H1 (cell line): ENCODE measurements at regions not wholly inside any gene's neighbourhood (a gene's known extent, or its start where the extent isn't known, plus 50 kb on each side); places are given as distances from the start of the nearest gene placed in this dataset.

Source experiments
- CTCF ChIA-PET: fragments of 300-600 bp; sonication (Branson Sonifier 250); formaldehyde crosslinking; loops from one replicate; lab custom pipeline; 2021; ENCODE audit not compliant: partially characterized antibody; lab: Charles Lee
- POLR2A ChIA-PET: fragments of 300-600 bp; sonication (Branson Sonifier 250); formaldehyde crosslinking; loops from one replicate; lab custom pipeline; 2021; ENCODE audit warnings: inconsistent platforms; ENCODE audit not compliant: partially characterized antibody; lab: Charles Lee
- DNase-seq, 2 experiments: peaks; one replicate each; pipeline versions ENCODE4 v3.0.0 to v3.0.0-alpha.2; 2010 to 2022; ENCODE audit warnings: low spot score in 2 of 2, low read depth in 1 of 2, mixed read lengths in 1 of 2
- FAIRE-seq: peaks from 2 replicates; lab custom pipeline; 2011; peaks lifted over from hg19 to GRCh38; lab: Jason Lieb, UNC
- H2AFZ ChIP-seq: 2 replicates; pipeline ENCODE4 v1.8.1; 2012; ENCODE audit warnings: low read length, inconsistent platforms
- H2AK5ac ChIP-seq: 2 replicates; pipeline ENCODE4 v1.6.1; 2013; ENCODE audit warnings: low read depth, low read length
- H2BK120ac ChIP-seq: replicated peaks from 2 replicates; pipeline ENCODE3; 2013; ENCODE audit warnings: low read depth, low read length, inconsistent platforms
- H2BK12ac ChIP-seq: 2 replicates; pipeline ENCODE4 v1.6.1; 2013; ENCODE audit warnings: low read depth, low read length
- H2BK15ac ChIP-seq: 2 replicates; pipeline ENCODE4 v1.6.1; 2013; ENCODE audit warnings: low read length
- H2BK20ac ChIP-seq: 2 replicates; pipeline ENCODE4 v1.6.1; 2013; ENCODE audit warnings: low read length
- H2BK5ac ChIP-seq: 2 replicates; pipeline ENCODE4 v1.6.1; 2013; ENCODE audit warnings: low read depth, low read length
- H3K14ac ChIP-seq: 2 replicates; pipeline ENCODE4 v1.6.1; 2013; ENCODE audit warnings: inconsistent platforms; ENCODE audit not compliant: insufficient read length
- H3K18ac ChIP-seq: 2 replicates; pipeline ENCODE4 v1.6.1; 2013; ENCODE audit warnings: low read length; ENCODE audit errors: extremely low read depth
- H3K23ac ChIP-seq: 2 replicates; pipeline ENCODE4 v1.6.1; 2013; ENCODE audit warnings: inconsistent platforms; ENCODE audit not compliant: insufficient read length
- H3K23me2 ChIP-seq: 2 replicates; pipeline ENCODE4 v1.6.1; 2013; ENCODE audit warnings: low read depth, low read length
- H3K27ac ChIP-seq: 2 replicates; pipeline ENCODE4 v1.6.1; 2011; ENCODE audit warnings: low read depth, low read length, inconsistent platforms
- H3K27me3 ChIP-seq, 4 experiments: replicated peaks in 1 of 4; 1 replicate in 1 of 4; 2 replicates in 3 of 4; pipeline versions ENCODE4 v1.6.1 to v1.8.1; 2011 to 2013; ENCODE audit warnings: low read length in 3 of 4, mild to moderate bottlenecking in 3 of 4, inconsistent platforms in 2 of 4, mixed read lengths in 2 of 4, moderate library complexity in 1 of 4; ENCODE audit not compliant: control insufficient read depth in 3 of 4, insufficient read depth in 3 of 4; ENCODE audit errors: extremely low read depth in 1 of 4
- H3K36me3 ChIP-seq, 4 experiments: 2 replicates each; pipeline versions ENCODE4 v1.6.1 to v1.8.1; 2011 to 2013; ENCODE audit warnings: mild to moderate bottlenecking in 4 of 4, low read length in 3 of 4, moderate library complexity in 2 of 4, control low read depth in 1 of 4, inconsistent platforms in 1 of 4; ENCODE audit not compliant: insufficient read depth in 4 of 4, control insufficient read depth in 2 of 4
- H3K4ac ChIP-seq: replicated peaks from 2 replicates; pipeline ENCODE3; 2013; ENCODE audit warnings: low read length, low read depth, mixed read lengths, inconsistent platforms; ENCODE audit not compliant: insufficient read length
- H3K4me1 ChIP-seq, 4 experiments: replicated peaks in 1 of 4; 1 replicate in 1 of 4; 2 replicates in 3 of 4; pipeline versions ENCODE4 v1.6.1 to v1.8.1; 2011 to 2013; ENCODE audit warnings: low read length in 3 of 4, inconsistent platforms in 2 of 4, mixed read lengths in 1 of 4; ENCODE audit not compliant: insufficient read depth in 4 of 4, control insufficient read depth in 3 of 4
- H3K4me2 ChIP-seq, 2 experiments: 2 replicates each; pipeline versions ENCODE4 v1.6.1 to v1.8.1; 2011 to 2013; ENCODE audit warnings: low read depth in 2 of 2, low read length in 2 of 2, control low read depth in 1 of 2, inconsistent platforms in 1 of 2, mild to moderate bottlenecking in 1 of 2; ENCODE audit not compliant: insufficient read depth in 1 of 2
- H3K4me3 ChIP-seq, 4 experiments: fragments of 200-600, 300-600 bp in 1 of 4; sonication (generic), shearing (Covaris generic), sonication (Bioruptor Twin) in 1 of 4; 2 replicates each; pipeline versions ENCODE4 v1.5.1 to v1.8.1; 2011 to 2016; ENCODE audit warnings: low read length in 4 of 4, low read depth in 3 of 4, control low read depth in 2 of 4, inconsistent platforms in 2 of 4, mild to moderate bottlenecking in 2 of 4, mixed read lengths in 1 of 4, moderate library complexity in 1 of 4; ENCODE audit not compliant: insufficient read depth in 2 of 4; ENCODE audit errors: extremely low read depth in 1 of 4
- H3K56ac ChIP-seq: replicated peaks from 2 replicates; pipeline ENCODE3; 2013; ENCODE audit warnings: low read depth, mild to moderate bottlenecking, mixed read lengths, low read length, inconsistent platforms; ENCODE audit not compliant: insufficient read length
- H3K79me1 ChIP-seq: 2 replicates; pipeline ENCODE4 v1.6.1; 2013; ENCODE audit warnings: low read depth, low read length, control low read depth
- H3K79me2 ChIP-seq, 2 experiments: 2 replicates each; pipeline versions ENCODE4 v1.6.1 to v1.8.1; 2012 to 2013; ENCODE audit warnings: low read length in 2 of 2, mild to moderate bottlenecking in 2 of 2, inconsistent platforms in 1 of 2; ENCODE audit not compliant: insufficient read depth in 2 of 2, control insufficient read depth in 1 of 2
- H3K9ac ChIP-seq, 4 experiments: replicated peaks in 1 of 4; 1 replicate in 1 of 4; 2 replicates in 3 of 4; pipeline versions ENCODE4 v1.6.1 to v1.8.1; 2011 to 2013; ENCODE audit warnings: low read depth in 3 of 4, low read length in 3 of 4, control low read depth in 2 of 4, mild to moderate bottlenecking in 2 of 4, moderate library complexity in 2 of 4, inconsistent platforms in 1 of 4; ENCODE audit errors: extremely low read depth in 1 of 4
- H3K9me3 ChIP-seq, 2 experiments: 2 replicates each; pipeline versions ENCODE4 v1.6.1 to v1.8.1; 2012 to 2013; ENCODE audit warnings: mild to moderate bottlenecking in 2 of 2, moderate library complexity in 2 of 2, control low read depth in 1 of 2, inconsistent platforms in 1 of 2, low read depth in 1 of 2, low read length in 1 of 2, mixed read lengths in 1 of 2; ENCODE audit not compliant: insufficient read depth in 2 of 2
- H4K20me1 ChIP-seq, 2 experiments: replicated peaks in 1 of 2; 2 replicates each; pipeline versions ENCODE3 to v1.8.1; 2011 to 2013; ENCODE audit warnings: inconsistent platforms in 2 of 2, low read length in 2 of 2, mild to moderate bottlenecking in 1 of 2; ENCODE audit not compliant: insufficient read depth in 2 of 2, control insufficient read depth in 1 of 2
- H4K5ac ChIP-seq: 2 replicates; pipeline ENCODE4 v1.6.1; 2013; ENCODE audit warnings: low read length, low read depth, mixed read lengths, inconsistent platforms; ENCODE audit not compliant: insufficient read length
- H4K8ac ChIP-seq: 2 replicates; pipeline ENCODE4 v1.8.0; 2013; ENCODE audit warnings: mild to moderate bottlenecking, moderate library complexity, low read length, inconsistent platforms; ENCODE audit not compliant: insufficient read depth; ENCODE audit errors: extremely low read depth
- H4K91ac ChIP-seq: replicated peaks from 2 replicates; pipeline ENCODE3; 2013; ENCODE audit warnings: low read length, mixed read lengths, inconsistent platforms; ENCODE audit not compliant: insufficient read length
- BACH1 ChIP-seq: IDR thresholded peaks from 2 replicates; pipeline ENCODE4 v1.6.1; 2012; ENCODE audit warnings: low read length, improper control_type of control experiment
- BCL11A ChIP-seq, 2 experiments: IDR thresholded peaks; one replicate each; pipeline ENCODE4 v1.6.1; 2011; ENCODE audit warnings: low read depth in 2 of 2, low read length in 2 of 2, mild to moderate bottlenecking in 2 of 2
- CHD2 ChIP-seq: IDR thresholded peaks from 2 replicates; pipeline ENCODE4 v1.6.1; 2012; ENCODE audit warnings: low read length, improper control_type of control experiment
- EP300 ChIP-seq, 2 experiments: IDR thresholded peaks; 1 replicate in 1 of 2; 2 replicates in 1 of 2; pipeline ENCODE4 v1.6.1; 2011 to 2012; ENCODE audit warnings: low read depth in 2 of 2, low read length in 2 of 2, mild to moderate bottlenecking in 2 of 2, borderline replicate concordance in 1 of 2, inconsistent platforms in 1 of 2, moderate library complexity in 1 of 2
- JUND ChIP-seq: IDR thresholded peaks from 2 replicates; pipeline ENCODE4 v1.6.1; 2011; ENCODE audit warnings: mild to moderate bottlenecking, improper control_type of control experiment, low read length
- KDM5A ChIP-seq: fragments of 200-600 bp; IDR thresholded peaks from 2 replicates; pipeline ENCODE4 v1.7.1; 2012; ENCODE audit warnings: mild to moderate bottlenecking, low read length, inconsistent platforms, mixed read lengths
- NRF1 ChIP-seq: IDR thresholded peaks from 2 replicates; pipeline ENCODE4 v1.6.1; 2011; ENCODE audit warnings: mild to moderate bottlenecking, low read depth, low read length, improper control_type of control experiment
- RXRA ChIP-seq: IDR thresholded peaks from 2 replicates; pipeline ENCODE4 v1.6.1; 2011; ENCODE audit warnings: low read depth, mild to moderate bottlenecking, low read length, moderate library complexity; ENCODE audit not compliant: insufficient read depth
- SP1 ChIP-seq: IDR thresholded peaks from 2 replicates; pipeline ENCODE4 v1.6.1; 2011; ENCODE audit warnings: low read depth, low read length
- SUZ12 ChIP-seq: fragments of 200-600 bp; sonication (generic); IDR thresholded peaks from 2 replicates; pipeline ENCODE4 v1.6.1; 2012; ENCODE audit warnings: mild to moderate bottlenecking, inconsistent platforms, low read length, moderate library complexity, mixed read lengths
- TEAD4 ChIP-seq: IDR thresholded peaks from 2 replicates; pipeline ENCODE4 v1.6.1; 2012; ENCODE audit warnings: low read depth, low read length, inconsistent platforms, mixed read lengths
- YY1 ChIP-seq: IDR thresholded peaks from 2 replicates; pipeline ENCODE4 v1.6.1; 2011; ENCODE audit warnings: low read depth, mild to moderate bottlenecking, low read length
- WGBS, 2 experiments: shearing (Covaris generic) in 1 of 2; methylation state at CpG; one replicate each; pipeline versions ENCODE4 v1.1.6 to v1.1.7; 2013 to 2015; ENCODE audit warnings: low lambda C conversion rate in 2 of 2, mixed read lengths in 2 of 2, inconsistent platforms in 1 of 2, low coverage in 1 of 2, missing lambda C conversion rate in 1 of 2; ENCODE audit not compliant: insufficient replicate concordance in 2 of 2, insufficient coverage in 1 of 2, insufficient read length in 1 of 2; ENCODE audit errors: extremely low coverage in 1 of 2, missing lambda C conversion rate in 1 of 2; 5-methylcytosine and 5-hydroxymethylcytosine counted together
- TF ChIP-seq, protein P1 (sequence below): IDR thresholded peaks from 2 replicates; pipeline ENCODE4 v1.6.1; 2012; ENCODE audit warnings: inconsistent platforms

DNA sequence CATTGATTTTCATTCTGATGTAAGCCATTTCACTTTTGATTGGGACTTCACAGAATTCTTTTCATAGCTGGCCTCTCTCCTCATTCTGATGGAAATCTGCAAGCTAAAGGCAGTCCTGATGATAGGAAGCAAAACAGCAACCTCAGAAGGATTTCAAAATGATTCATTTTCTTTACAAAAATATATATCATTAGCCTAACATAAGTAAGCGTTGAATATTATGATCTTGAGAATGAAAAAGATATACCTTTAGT, 143.1 kb upstream of the GJE1 start:
- H3K27me3 ChIP-seq: no peaks in the 10 kb centered on the region
- H3K4me2 ChIP-seq: peak overlapping the region in 1 of 2 experiments; percentile 59; a peak in 2 of 4 replicates
- TF ChIP-seq SP1 (no peak), KDM5A (no peak), JUND (no peak), BACH1 (no peak), NRF1 (no peak), BCL11A (IDR thresholded peaks at IDR 0.05; ENCODE audit: low read depth in 2 of 2, low read length in 2 of 2) (no peak), RXRA (no peak), SUZ12 (no peak), EP300 (IDR thresholded peaks at IDR 0.05; ENCODE audit: borderline replicate concordance in 1 of 2, low read depth in 2 of 2, low read length in 2 of 2) (no peak), YY1 (no peak), CHD2 (no peak), TEAD4 (no peak)
- TF ChIP-seq, protein P1, sequence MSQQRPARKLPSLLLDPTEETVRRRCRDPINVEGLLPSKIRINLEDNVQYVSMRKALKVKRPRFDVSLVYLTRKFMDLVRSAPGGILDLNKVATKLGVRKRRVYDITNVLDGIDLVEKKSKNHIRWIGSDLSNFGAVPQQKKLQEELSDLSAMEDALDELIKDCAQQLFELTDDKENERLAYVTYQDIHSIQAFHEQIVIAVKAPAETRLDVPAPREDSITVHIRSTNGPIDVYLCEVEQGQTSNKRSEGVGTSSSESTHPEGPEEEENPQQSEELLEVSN: no peak

More for the DNA sequence above, 143.1 kb upstream of the GJE1 start:
- CTCF ChIA-PET: interaction anchor here (0.7 to 2.7 kb wide), 27 partner anchors 8 to 293 kb away, joined by 3 to 25 read pairs (median 4); no protein-coding TSS in a partner anchor
- H2BK120ac ChIP-seq: no peak overlapping the region
- no peaks in the 10 kb centered on the region for H3K79me1 ChIP-seq
- no peak overlapping the region for H3K27ac ChIP-seq
- FAIRE-seq: no peak
- H4K91ac ChIP-seq: no peak overlapping the region
- H4K5ac ChIP-seq: no peak overlapping the region
- H4K8ac ChIP-seq: no peak overlapping the region
- no peak overlapping the region for H2BK5ac ChIP-seq
- H3K14ac ChIP-seq: no peak overlapping the region
- no peak overlapping the region for H3K4me3 ChIP-seq
- no peaks in the 10 kb centered on the region for H3K23me2 ChIP-seq
- no peaks in the 10 kb centered on the region for H4K20me1 ChIP-seq
- H3K18ac ChIP-seq: no peak overlapping the region
- H2BK20ac ChIP-seq: no peak overlapping the region; the same call in 1 of the 2 replicates
- peaks cover 0 to 5% (median 0%) of the 10 kb centered on the region in 4 experiments; a peak in 1 of 8 replicates for H3K36me3 ChIP-seq
- H2BK15ac ChIP-seq: no peak overlapping the region
- WGBS, 2 experiments: 65% methylated on average over 1 of the region's 1 CpG; no CpG with 5 or more reads in 1 of the 2 experiments
- H2AK5ac ChIP-seq: no peak overlapping the region
- 0 out of 2 replicates have a peak overlapping the region, but pooled peaks have one; percentile 63 for H2AFZ ChIP-seq
- H3K56ac ChIP-seq: no peak overlapping the region
- H3K4ac ChIP-seq: no peak overlapping the region
- H3K23ac ChIP-seq: no peak overlapping the region
- POLR2A ChIA-PET: interaction anchor here (1.3 kb wide), 2 partner anchors 25 to 41 kb away, joined by 4 to 5 read pairs; no protein-coding TSS in a partner anchor
- H3K79me2 ChIP-seq: no peaks in the 10 kb centered on the region
- no peak overlapping the region for H3K9ac ChIP-seq
- peaks cover 0 to 10% (median 3%) of the 10 kb centered on the region in 4 experiments; a peak in 3 of 7 replicates for H3K4me1 ChIP-seq
- no peak for DNase-seq
- H2BK12ac ChIP-seq: peak overlapping the region; percentile 81
- peaks cover 0 to 10% of the 10 kb centered on the region in 2 experiments; a peak in 2 of 4 replicates for H3K9me3 ChIP-seq
